VCaP (cell line): ENCODE measurements at regions not wholly inside any gene's neighbourhood (a gene's known extent, or its start where the extent isn't known, plus 50 kb on each side); places are given as distances from the start of the nearest gene placed in this dataset.

ENCODE experiments used
- H3K27ac ChIP-seq: fragments of 450-650 bp; 2 replicates; pipeline ENCODE4 v1.5.1; 2017
- TF ChIP-seq, protein P1 (sequence below): fragments of 450-650 bp; conservative IDR thresholded peaks from 2 replicates; pipeline ENCODE4 v1.5.1; 2017; ENCODE audit warnings: mild to moderate bottlenecking, moderate library complexity

DNA sequence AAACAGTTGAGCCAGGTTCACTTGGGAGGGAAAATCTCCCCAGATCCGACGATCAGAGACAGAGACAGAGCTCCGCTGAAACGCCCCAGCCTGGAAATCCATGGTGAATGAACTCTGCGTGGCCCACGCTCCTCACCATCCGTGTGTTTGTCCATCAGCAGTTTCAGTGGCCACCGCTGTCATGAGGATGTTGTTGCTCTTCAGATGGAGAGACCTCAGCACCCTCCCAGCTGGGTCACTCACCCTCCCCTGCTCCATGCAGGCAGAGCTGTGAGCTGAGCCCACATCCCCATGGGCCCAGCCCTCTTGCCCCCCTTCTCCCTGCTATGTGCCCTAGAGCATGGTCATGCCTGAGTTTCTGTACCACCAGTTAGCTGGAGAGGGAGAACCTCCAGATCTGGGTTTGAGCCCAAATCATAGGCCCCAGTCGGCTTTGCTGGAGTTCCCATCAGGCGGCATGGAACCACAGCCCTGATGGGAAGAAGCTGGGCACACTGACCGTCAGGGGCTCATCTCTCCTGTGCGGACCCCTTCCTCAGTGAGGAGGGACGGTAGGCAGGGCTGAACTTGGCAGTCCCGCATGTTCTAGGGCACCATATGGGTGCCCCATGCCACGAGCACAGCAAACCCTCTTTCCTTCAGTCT is 154.4 kb upstream of the COL5A1 start:
- no peak overlapping the region for H3K27ac ChIP-seq
- TF ChIP-seq, protein P1, sequence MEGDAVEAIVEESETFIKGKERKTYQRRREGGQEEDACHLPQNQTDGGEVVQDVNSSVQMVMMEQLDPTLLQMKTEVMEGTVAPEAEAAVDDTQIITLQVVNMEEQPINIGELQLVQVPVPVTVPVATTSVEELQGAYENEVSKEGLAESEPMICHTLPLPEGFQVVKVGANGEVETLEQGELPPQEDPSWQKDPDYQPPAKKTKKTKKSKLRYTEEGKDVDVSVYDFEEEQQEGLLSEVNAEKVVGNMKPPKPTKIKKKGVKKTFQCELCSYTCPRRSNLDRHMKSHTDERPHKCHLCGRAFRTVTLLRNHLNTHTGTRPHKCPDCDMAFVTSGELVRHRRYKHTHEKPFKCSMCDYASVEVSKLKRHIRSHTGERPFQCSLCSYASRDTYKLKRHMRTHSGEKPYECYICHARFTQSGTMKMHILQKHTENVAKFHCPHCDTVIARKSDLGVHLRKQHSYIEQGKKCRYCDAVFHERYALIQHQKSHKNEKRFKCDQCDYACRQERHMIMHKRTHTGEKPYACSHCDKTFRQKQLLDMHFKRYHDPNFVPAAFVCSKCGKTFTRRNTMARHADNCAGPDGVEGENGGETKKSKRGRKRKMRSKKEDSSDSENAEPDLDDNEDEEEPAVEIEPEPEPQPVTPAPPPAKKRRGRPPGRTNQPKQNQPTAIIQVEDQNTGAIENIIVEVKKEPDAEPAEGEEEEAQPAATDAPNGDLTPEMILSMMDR: no peak

DNA sequence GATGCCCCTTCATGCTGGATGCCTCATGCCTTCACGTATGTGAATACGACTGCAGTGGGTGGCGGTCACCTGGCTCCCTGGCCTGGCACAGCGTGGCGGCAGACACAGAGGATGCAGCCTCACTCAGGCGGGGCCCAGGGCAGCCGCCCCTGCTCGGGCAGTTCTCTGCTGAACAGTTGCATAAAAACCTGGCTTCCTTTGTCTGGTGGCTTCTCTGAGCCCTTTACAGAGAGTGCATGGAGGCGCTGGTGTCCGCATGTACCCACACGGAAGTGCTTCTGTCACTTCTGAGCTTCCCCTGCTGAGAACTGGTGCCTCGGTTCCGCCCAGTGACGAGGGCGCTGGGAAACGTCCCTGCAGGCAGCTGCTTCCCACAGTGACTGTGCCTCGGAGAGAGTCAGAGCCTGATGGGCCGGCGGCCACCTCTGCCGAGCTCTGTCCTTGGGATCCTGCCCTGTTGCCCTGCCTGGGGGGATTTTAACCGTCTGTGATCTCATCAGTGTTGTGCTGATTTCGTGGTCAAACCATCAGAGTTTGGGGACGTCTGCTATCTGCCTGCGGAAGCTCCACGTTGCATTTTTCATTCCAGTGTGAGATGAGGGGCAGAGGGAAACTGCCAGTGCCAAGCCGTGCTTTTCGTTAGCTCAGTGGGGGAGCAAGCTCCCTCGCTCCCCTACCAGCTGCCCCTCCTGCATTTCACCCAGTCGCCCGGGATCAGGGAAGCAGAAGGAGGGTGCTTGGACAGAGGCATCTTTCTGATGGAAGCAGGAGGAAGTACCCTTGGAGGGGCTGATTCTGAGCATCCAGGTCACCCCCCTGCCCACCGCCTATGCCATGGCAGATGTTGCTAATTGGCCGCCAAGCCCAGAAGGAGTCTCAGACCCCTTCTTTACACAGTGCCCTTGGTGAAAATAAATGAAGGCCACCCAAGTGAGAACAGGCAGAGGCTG is 153.0 kb upstream of the COL5A1 start:
- TF ChIP-seq, protein P1: no peak
- H3K27ac ChIP-seq: no peak overlapping the region

DNA sequence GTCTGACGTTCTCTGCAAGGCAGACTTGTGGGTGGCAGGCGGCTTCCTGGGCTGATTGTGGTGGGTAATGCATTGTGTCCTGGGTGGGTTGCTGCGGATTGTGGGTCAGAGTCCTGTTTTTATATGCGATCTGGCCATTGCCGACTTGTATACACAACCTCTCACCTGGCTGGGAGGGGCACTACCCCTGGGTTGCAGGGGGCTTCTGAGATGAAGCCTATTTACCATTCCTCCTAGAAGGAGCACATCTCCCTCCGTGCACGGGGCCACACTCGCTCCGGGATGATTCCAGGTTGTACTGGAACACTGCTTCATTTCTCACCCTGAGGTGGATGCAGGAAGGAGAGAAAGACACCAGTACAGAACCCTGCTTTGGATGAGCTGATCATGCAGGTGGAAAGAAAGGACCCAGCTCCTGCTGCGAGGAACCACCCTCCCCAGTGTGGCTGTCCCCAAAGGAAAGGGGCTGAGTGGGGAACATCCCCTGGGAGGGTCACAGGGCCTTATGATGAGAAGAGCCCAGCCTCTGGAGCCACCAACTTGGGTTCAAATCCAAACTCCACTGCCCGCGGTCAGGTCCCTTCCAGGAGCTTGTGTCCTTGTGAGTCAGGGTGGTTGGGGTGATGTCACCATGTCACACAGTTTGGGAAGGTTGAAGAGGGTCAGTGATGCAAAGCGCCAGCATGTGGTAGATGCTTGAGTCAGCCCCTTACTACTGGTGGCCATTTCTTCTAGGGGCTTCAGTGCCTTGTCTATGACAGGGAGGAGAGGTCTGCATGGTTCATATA is 151.8 kb upstream of the COL5A1 start:
- no peak overlapping the region for H3K27ac ChIP-seq
- TF ChIP-seq, protein P1: no peak

DNA sequence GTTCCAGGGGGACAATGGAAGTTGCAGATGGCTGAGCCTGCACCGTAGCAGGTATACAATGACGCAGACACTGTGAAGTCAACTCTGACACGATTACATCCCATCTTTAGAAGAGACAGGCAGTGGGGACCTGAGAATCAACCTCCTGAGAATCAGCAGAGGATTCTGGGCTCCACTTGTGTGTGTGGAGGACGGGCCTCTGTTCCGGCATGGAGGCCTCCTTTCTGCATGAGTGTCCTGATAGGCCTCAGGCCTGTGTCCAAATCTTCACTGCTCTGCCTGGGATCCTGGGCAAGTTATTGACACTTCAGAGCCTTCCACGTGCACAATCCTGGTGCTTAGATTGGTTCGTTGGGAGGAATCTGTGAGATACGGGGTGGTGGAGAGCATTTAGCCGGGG is 151.2 kb upstream of the COL5A1 start:
- H3K27ac ChIP-seq: no peak overlapping the region
- TF ChIP-seq, protein P1: no peak

DNA sequence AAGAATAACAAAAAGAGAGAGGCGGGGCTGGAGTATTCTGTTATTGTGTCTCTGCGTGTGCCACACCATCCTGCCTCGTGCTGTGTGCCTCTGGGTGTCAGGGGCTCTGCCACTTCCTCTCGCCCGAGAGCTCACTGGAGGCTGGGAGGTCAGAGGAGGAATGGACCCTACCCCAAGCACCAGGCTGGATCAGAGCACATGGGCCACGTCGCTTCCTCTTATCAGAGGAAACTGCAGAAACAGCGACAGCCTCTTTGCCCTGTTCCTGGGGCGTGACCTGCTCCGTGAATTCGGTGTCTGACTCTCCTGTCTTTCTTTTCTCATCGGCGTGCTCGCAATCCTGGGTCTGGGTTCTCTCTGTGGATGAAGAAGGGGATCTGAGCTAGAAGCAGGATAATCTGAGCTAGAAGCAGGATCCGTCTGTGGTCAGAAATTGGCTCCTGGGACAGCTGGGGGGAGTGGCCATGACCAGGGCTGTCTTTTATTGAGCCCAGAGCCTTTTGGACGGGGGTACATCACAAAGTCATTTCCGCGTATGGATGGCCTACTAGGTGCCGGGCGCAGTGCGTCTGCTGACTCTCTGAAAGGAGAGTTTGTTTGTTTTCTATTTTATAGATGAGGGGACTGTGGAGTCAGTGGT is 150.3 kb upstream of the COL5A1 start:
- H3K27ac ChIP-seq: no peak overlapping the region
- TF ChIP-seq, protein P1: no peak

DNA sequence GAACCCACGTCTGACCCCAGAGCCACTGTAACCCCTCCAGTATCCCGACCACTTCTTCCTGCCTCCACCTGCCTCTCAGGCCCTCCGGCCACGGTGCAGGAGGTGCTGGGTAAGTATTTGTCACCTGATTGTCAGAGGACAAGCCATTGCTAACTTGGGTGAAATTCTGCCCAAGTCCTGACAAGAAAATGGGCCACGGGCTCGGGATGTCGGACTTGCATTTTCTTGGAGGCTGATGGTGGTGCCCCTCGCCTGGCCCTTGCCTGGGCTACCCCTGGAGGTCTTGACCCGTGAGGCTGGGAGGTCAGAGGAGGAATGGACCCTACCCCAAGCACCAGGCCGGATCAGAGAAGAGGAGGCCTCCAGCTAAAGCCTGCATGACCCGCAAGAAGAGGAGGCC is 149.7 kb upstream of the COL5A1 start:
- TF ChIP-seq, protein P1: no peak
- no peak overlapping the region for H3K27ac ChIP-seq

DNA sequence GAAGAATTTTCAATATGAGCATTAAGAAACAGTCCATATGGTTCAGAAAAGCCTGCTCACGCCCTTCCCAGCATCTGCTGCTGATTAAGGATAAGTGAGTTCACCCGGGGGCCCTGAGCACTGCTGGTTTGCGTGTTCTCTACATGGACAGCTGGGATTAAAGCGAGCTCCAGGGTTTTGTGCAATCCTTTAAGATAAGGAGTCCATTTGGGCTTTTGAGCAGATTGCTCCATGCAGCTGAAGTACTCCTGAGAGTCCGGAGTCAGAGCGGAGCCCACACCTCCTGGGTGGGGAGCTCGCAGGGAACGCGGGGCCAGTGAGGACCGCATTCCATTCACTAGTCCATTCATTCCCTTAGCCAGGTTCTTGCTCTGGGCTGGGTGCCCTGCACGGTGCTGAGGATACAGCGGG is 149.3 kb upstream of the COL5A1 start:
- TF ChIP-seq, protein P1: no peak
- H3K27ac ChIP-seq: no peak overlapping the region
